NCI-H446 treated with DMSO at 0.1 percent for 48 hours (cell line): ENCODE measurements at regions not wholly inside any gene's neighbourhood (a gene's known extent, or its start where the extent isn't known, plus 50 kb on each side); places are given as distances from the start of the nearest gene placed in this dataset.
"Not testable (repeated sequence)": the region's sequence is repeated elsewhere in the genome, so short reads cannot be mapped to it uniquely, and the experiment has no call there.

Experiments
- DNase-seq: peaks from one replicate; lab custom pipeline; 2025; lab: John Stamatoyannopoulos, UW

DNA sequence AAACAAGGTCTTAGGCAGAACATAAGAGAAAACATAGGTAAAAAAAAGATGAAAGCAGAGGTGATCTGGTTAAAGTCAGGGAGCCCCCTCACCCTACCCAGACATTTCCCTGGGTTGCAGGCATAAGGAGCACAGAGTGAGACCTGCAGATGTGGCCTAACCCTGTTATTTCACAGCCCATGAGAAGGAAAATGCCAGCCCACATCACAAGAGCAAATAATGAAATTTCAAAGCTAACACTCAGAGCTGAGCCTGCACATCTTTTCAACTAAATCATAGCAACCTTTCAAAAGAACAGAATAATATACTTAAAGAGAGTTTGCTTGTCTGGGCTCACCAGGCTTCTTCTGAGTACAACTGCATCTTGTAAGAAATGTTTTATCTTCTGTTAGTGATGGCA, 295.4 kb downstream of the RPAP3 start:
- no peak for DNase-seq

DNA sequence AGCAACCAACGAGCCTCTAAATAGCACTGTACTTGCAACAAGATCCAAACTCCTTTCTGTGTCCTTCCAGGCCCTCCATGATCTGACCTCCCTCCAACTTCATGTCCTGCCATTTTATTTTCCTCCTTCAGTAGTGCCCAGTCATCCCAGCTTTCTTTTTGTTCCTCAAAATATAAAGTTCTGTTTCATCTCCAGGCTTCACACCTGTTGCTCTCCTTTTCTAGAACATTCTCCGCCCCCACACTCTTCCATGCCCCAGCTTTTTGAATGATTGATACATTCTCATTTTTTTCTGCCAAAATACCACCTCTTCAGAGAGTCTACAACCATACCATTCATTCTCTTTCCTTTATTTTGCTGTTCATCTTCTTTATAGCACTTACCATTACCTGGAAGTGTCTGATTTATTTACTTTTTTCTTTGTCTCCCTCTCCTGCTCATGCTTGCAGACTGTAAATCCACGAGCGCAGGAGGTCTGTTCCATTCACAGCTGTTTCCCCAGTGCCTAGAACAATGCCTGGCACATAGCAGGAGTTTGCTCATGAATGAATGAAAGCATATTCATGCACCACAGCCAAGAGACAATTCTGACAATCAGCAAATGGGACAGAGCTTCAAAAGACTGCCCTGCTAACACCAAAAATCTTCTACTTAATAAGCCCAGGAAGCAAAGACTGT, 296.4 kb downstream of the RPAP3 start:
- no peak for DNase-seq

DNA sequence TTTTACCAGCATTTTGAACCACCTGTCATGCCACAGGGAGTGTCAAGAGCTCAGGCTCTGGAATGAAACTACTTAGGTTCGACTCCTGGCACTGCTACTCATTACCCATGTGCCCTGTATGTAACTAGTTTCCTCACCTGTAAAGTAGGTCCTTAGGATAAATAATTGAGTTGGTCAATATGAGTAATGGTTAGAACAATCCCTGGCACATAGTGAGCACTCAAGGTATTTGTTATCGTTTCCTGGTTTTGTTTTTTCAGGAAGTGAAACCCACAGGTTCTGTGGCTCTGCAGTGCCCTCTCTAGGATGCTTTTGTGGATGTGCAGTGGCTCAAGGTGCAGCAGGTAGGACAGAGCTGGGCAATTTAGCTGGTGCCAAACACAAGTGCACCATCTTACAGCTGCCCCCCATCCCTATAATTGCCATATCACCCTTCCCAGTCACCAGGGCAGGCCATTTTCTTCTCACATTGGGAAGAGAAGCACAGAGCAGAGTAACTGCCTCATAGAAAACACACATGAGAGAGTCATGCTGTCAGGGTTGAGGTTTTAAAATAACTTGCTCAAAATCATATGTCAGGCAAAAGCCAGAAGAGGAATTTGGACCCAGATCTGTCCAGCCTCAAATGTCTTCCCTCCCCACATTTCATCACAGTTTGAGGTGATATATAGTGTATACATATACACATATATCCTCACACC, 297.5 kb downstream of the RPAP3 start:
- no peak for DNase-seq

DNA sequence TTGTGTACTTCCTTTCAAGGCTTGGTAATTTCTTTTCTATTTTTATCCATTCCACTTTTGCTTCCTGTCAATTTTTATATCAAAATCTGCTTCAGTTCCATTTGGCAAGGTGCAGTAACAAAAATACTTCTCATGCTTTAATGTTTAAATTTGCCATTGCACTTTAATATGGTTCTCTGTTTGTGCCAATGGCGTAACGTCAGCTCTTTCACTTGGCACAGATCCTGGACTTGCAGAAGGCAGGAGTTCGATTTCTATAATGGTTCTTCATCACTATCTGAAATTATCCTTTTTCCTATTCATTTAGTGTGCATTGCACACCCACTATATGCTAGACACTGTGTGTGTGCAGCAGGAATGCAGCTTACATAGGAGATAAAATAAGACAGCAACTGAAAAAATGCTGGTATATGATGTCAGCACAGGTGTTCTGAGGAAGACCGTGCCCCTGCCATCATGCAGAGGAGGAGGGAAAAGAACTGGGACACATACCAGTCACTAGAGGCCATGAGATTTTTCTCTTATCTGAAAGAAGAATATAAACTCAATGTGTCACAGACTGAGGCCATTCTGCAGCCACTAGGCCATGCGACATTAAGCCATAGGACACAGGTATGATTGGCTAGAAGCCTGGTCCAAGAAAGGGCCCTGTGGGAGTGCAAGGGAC, 298.2 kb downstream of the RPAP3 start:
- no peak for DNase-seq

DNA sequence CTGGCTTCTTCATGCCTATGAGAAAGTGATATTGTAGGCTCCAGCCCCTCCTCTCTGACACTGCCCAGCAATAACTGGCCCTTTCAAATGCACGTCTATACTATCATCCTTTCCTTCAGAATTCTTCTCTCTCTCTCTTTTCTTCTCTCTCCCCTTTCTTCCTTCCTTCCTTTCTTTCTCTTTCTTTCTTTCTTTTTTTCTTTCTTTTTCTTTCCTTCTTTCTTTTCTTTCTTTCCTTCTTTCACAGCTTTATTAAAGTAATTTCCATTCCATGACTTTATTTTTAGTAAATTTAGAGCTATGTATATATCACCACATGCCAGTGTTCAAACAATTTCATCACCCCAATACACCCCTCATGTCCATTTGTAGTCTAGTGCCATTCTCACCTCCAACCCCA, 302.1 kb downstream of the RPAP3 start:
- no peak for DNase-seq

DNA sequence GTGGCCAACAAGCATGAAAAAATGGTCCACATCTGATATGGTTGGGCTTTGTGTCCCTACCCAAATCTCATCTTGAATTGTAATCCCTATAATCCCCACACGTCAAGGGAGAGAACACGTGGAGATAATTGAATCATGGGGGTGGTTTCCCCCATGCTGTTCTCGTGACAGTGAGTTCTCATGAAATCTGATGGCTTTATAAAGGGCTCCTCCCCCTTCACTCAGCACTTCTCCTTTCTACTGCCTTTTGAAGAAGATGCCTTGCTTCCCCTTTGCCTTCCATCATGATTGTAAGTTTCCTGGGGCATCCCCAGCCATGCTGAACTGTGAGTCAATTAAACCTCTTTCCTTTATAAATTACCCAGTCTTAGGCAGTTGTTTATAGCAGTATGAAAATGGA, 304.6 kb downstream of the RPAP3 start:
- DNase-seq: not testable (repeated sequence)

DNA sequence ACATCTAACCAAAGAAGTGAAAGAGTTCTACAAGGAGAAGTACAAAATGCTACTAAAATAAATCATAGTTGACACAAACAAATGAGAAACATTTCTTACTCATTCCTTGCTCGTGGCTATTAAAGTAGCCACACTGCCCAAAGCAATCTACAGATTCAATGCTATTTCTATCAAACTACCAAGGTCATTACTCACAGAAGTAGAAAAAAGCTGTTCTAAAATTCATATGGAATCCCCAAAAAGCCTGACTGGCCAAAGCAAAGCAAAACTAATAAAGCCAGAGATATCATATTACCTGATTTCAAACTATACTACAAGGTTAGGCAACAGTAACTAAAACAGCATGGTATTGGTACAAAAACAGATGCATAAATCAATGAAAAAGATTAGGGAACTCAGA, 305.6 kb downstream of the RPAP3 start:
- no peak for DNase-seq

DNA sequence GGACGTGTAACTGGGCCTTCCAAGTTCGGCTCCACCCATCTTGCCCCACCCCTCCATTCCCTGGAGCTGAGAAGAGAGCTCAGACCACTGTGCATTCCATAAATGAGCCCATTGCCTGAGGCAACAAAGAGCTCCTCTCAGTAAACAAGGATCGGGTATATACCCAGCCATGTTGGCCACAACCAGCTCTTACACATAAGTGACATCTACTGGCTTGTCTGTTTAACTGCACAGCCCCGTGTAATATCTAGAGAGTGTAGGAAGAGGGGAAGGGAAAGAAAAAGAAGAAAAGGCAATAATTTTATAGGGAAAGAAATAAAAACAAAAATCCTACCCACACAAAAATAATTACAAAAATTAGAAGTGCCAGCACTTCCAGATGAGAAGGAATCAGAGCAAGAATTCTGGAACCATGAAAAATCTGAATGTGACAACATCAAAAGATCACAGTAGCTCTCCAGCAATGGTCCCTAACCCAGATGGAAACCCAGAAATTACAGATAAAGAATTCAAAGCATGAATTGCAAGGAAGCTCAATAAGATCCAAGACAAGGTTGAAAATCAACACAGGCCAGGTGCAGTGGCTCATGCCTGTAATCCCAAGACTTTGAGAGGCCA, 308.1 kb downstream of the RPAP3 start:
- DNase-seq: no peak

DNA sequence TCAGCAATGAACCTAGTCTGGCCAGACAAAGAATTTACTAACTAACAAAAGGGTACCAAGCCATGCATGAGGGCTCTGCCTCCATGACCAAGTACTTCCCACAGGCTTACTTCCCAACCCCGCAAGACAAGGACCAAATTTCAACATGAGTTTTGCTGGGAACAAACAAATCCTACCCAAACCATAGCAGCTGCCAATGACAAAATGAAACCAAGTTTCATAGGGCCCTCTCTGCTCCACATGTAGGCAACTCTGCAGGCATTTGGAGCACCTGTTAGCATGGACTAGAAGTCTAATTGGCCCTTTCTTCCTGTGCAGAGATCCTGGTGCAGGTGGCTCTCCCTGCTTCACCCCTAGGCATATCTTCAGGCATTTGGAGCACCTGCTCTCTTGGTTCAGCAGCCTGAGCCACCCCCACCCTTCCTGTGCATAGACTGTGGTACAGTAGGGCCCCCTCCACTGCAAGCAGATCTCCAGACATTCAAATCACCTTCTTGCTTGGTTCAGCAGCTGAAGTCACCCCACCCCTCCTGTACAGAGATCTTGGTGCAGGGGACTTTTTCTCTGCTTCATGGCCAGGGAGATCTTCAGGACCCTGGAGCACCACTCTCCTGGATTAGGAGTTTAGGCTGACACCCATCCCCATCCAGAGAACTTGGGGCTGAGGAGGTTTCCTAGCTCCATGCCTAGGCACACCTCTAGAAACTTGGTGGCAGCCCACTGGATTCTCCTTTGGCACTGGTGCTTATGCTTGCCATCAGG, 308.7 kb downstream of the RPAP3 start:
- DNase-seq: no peak

DNA sequence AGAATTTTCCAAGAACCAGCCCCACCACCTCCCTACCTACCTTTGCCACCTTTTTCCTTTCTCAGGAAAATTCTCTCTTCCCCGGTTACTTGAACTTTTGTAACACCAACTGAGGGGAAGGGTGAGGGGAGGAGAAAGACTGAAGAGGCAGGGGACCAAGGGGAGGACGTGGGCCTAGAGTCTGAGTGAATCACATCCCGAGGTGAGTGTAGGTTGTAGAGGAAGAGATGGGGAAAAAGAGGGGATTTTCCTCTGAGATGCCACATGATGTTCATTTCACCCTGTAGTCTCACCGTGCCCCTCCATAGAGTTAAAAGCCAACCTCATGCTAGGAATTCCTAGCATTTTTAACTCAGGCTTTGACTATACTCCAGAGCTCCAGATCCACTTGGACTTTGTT, 311.8 kb downstream of the RPAP3 start:
- no peak for DNase-seq

DNA sequence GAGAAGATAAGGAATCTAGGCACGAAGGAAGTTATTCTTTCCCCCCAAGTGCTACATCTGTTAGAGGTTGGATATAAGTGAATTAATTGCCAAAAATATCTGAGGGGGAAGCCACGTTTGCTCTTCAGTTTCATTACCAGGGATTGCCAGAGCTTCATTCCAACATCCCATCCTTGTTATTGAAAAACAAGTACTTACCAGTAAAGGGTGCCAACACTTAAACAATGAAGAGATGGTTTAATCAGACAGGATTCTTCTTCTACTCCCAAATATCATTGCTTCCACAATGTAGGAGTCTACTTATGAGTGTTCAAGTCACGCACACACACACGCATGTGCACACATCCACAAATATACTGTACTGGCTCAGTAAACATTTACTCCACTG, 312.4 kb downstream of the RPAP3 start:
- no peak for DNase-seq

DNA sequence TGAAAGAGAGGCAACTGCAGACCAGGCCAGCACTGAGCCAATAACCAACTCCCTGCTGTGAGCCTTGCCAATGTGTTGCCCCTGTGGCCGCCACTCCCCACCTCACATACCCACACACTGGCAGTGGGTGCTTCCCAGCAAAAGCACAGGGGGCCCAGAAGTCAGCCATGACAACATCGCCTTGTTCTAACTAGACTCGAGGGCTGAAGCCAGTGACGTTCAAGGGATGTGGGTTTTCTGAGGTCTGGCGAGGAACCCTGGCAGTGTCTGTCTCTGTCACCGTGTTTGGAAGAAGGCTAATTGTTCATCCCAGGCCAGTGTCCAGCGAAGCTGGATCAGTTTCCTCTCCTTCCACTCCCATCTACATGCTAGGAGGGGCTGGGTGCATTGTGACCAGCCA, 311.8 kb upstream of the AMIGO2 start:
- no peak for DNase-seq

DNA sequence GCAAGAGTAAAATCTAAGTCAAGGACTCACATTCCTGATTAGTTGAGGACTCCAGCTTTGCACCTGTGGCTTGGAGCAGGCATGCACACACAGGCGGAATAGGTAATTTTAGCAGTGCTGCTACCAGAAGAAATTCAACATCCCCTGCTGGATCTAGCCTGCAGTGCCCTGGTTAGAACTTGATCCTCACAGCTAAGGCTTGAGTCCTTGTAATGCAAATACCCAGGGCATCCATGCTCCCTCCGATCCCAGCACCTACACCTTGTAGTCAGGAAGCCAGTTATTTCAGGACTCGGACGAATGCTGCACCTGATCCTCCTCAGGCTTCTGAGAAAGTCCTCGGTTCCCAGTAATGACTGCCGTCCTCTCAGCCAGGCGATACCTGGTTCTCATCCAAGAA, 309.0 kb upstream of the AMIGO2 start:
- DNase-seq: no peak

DNA sequence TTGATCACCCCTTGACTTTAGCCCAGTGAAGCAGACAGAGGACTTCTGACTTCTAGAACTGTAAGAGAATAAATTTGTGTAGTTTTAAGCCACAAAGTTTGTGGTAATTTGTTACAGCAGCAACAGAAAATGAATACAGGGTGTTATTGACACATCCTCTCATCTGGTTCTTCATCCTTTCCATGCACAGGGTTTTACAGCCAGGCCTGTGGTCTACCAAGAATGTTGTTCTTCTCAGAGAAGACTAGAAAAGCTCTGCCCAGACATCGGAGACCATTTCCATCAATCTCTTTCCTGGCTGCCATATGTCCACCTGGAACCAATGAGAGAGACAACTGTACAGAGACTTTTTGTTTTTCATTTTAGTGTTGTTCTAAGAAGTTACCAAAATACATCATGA, 308.2 kb upstream of the AMIGO2 start:
- no peak for DNase-seq

DNA sequence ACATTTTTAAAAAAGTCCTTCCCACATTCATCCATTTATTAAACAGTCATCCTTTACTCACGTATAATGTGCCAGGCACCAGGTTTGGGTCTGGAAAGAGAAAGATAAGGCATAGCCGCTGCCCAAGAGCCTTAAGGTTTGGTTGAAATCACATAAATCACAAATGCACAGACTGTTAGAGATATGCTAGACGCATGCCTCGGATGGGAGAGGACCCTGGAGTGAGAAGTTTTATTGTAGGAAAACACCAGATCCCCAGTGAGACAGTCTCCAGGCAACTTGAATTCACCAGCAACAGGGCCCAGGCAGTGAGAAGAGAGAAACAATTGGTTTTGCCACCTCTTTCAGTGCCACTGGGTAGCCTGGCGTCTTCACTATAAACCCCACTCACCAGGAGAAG, 305.9 kb upstream of the AMIGO2 start:
- no peak for DNase-seq

DNA sequence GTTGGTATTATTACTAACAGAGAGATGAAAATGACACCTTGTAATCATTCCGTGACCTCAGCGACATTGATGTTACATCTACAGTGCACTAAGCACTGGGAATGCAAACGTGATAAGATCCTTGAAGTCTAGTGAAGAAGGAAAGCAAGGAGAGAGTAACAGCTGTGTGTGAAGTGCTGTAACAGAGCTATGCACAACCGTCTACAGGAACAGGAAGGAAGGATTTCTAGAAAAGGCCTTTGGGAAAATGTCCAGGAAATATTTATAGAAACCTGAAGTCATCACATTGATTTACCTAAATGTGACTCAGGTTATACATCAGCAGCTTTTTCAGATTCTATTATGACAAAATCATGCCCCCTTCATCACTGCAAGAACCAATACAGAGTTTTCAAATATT, 304.2 kb upstream of the AMIGO2 start:
- no peak for DNase-seq

DNA sequence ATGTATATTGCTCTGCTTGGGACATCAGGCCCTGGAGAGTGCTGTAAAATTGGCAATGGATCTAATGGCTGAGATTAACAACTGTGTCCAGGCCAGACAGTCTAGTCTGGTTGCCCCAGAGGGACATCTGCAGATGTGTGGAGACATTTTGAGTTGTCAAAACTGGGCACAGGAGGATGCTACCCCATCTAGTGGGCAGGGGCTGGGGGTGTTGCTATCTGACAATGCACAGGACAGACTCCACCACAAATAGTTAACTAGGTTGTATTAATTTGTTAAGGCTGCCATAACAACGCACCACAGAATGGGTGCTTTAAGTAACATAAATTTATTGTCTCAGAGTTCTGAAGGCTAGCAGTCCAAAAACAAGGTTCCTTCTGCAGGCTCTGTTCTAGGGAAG, 302.5 kb upstream of the AMIGO2 start:
- no peak for DNase-seq

DNA sequence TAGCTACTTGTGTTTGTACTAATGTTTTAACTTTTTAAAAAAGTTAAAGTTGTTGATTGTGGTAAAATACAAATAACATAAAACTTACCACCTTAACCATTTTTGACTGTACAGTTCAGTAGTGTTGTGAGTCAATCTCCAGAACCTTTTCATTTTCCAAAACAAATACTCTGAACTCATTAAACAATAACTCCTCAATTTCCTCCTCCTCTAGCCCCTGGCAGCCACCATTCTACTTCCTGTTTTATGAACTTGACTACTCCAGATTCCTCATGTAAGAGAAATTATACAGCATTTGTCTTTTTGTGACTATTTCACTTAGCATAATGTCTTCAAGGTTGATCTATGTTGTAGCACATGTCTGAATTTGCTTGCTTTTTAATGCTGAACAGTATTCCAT, 299.1 kb upstream of the AMIGO2 start:
- DNase-seq: no peak

DNA sequence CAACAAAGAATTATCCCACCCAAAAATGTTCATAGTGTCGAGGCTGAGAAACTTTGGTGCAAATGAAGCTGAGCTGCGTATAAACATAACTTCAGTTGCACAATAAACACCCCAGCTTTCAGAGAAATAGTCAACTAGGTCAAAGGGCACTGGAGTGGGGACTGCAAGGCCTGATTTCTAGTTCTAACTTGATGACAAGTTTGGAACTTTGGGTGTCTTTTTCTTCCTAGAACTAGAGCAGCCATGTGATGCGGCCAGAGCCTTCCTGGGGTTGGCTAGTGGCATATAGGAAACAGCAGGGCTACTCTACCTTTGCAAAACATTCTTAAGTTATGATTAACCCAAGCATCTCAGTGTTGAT, 298.4 kb upstream of the AMIGO2 start:
- DNase-seq: no peak

DNA sequence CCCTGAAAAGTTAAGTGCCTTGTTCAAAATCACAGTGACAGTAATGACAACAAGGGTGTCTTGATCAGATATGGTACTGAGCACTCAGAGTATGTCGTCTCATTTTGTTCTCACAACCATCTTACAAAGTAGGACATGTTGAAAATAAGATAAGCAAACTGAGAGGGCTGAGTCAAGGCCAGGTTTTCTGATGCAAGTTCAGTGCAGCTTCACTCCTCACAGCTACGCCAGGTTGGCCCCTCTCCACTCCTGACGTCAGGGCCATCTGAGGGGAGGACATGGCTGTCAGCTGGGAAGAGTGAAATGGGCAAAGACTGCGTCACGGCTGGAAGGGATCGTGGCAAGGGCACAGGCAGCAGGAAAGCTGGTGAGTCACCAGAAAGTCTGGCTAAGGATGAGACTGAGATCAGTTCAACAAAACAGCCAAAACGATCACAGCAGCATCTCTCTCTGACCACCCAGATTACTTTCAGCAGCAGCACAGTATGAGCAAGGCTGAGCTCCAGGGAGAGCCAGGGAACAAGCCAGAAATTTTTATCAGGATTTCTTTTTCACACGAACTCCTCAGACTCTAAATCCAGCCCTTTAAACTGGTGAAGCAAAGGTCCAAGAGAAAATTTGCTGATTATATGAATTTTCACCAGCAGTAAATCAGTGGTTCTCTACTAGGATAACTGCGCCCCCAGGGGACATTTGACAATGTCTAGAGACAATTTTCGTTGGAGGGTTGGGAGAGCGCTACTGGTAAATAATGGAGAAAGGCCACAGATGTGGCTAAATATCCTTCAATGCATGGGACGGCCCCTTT, 297.9 kb upstream of the AMIGO2 start:
- peak; percentile 16 for DNase-seq

DNA sequence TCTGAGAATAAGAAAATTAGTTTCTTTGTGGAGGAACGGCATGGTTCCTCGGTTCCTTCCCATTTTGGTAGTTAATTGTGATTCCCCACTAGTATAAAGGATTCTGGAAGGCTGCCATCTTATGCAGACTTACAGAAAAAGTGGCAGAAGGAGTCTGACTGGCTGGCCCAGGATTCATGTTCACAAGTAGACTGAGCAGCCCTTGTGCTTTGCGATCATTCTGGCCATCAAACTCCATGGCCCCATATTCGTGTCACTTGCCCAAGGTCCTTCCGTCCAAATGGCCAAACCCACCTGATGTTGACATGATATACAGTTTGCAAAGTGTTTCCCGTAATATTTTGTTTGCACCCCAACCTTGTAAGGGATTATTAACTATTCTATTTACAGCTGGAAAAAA, 297.2 kb upstream of the AMIGO2 start:
- no peak for DNase-seq
